OCI-LY7 (cell line): ENCODE measurements at regions not wholly inside any gene's neighbourhood (a gene's known extent, or its start where the extent isn't known, plus 50 kb on each side); places are given as distances from the start of the nearest gene placed in this dataset.

Experiments used
- BruUV-seq: library from RNA; stranded (reverse); fragments of 400-500 nt; replicated peaks from 2 replicates; lab custom pipeline; 2021; lab: Mats Ljungman, UMichigan
- CTCF ChIA-PET: fragments of 300-600 bp; sonication (Branson Sonifier 250); formaldehyde crosslinking; loops from one replicate; lab custom pipeline; 2022; ENCODE audit warnings: antibody characterized with exemption; ENCODE audit not compliant: unreplicated experiment; lab: Charles Lee
- POLR2A ChIA-PET: fragments of 300-600 bp; sonication (Branson Sonifier 250); formaldehyde crosslinking; loops from one replicate; lab custom pipeline; 2022; ENCODE audit warnings: antibody characterized with exemption; lab: Charles Lee
- DNase-seq: peaks from one replicate; pipeline ENCODE4 v3.0.0-alpha.2; 2015; ENCODE audit warnings: low spot score
- H2AFZ ChIP-seq: fragments of 200-600 bp; sonication (generic), shearing (Covaris generic); 2 replicates; pipeline ENCODE4 v1.6.1; 2014; ENCODE audit warnings: mild to moderate bottlenecking, antibody characterized with exemption, low read length, moderate library complexity
- H3K27ac ChIP-seq: fragments of 200-600 bp; sonication (generic); 2 replicates; pipeline ENCODE4 v1.5.1; 2014; ENCODE audit warnings: mixed run types, low read depth, mild to moderate bottlenecking, moderate library complexity, low read length, inconsistent platforms; ENCODE audit not compliant: poor library complexity, severe bottlenecking
- H3K36me3 ChIP-seq: fragments of 200-600 bp; sonication (generic); 2 replicates; pipeline ENCODE4 v1.6.1; 2014; ENCODE audit warnings: mild to moderate bottlenecking, antibody characterized with exemption, low read length, moderate library complexity, mixed read lengths; ENCODE audit not compliant: insufficient read depth
- H3K4me1 ChIP-seq: fragments of 200-600 bp; sonication (generic); 2 replicates; pipeline ENCODE4 v1.5.1; 2014; ENCODE audit warnings: mild to moderate bottlenecking, low read length; ENCODE audit not compliant: insufficient read depth, poor library complexity, severe bottlenecking
- H3K4me2 ChIP-seq: fragments of 200-600 bp; sonication (generic); 2 replicates; pipeline ENCODE4 v1.6.1; 2014; ENCODE audit warnings: mild to moderate bottlenecking, low read length
- H3K4me3 ChIP-seq: fragments of 200-600 bp; sonication (generic); 2 replicates; pipeline ENCODE4 v1.5.1; 2014; ENCODE audit warnings: mild to moderate bottlenecking, low read depth, low read length; ENCODE audit not compliant: poor library complexity, severe bottlenecking
- H3K79me2 ChIP-seq: fragments of 200-600 bp; sonication (generic); 2 replicates; pipeline ENCODE4 v1.6.1; 2016; ENCODE audit warnings: low read depth, mild to moderate bottlenecking, low read length, moderate library complexity, mixed read lengths; ENCODE audit not compliant: insufficient read depth
- H3K9me2 ChIP-seq: fragments of 200-600 bp; sonication (generic); 2 replicates; pipeline ENCODE4 v1.6.1; 2016; ENCODE audit warnings: mild to moderate bottlenecking, low read length, mixed read lengths; ENCODE audit not compliant: insufficient read depth
- H3K9me3 ChIP-seq: fragments of 200-600 bp; sonication (generic); 2 replicates; pipeline ENCODE4 v1.6.1; 2014; ENCODE audit warnings: mild to moderate bottlenecking, mixed run types, low read length, mixed read lengths
- H4K20me1 ChIP-seq: fragments of 200-600 bp; sonication (generic); 2 replicates; pipeline ENCODE4 v1.6.1; 2014; ENCODE audit warnings: mild to moderate bottlenecking, antibody characterized with exemption, low read length, moderate library complexity, mixed read lengths; ENCODE audit not compliant: insufficient read depth
- CTCF ChIP-seq: fragments of 200-600 bp; sonication (generic); conservative IDR thresholded peaks from 2 replicates; pipeline ENCODE4 v1.5.1; 2014; ENCODE audit warnings: mild to moderate bottlenecking, antibody characterized with exemption, low read length, moderate library complexity, mixed read lengths
- EZH2phosphoT487 ChIP-seq: fragments of 200-600 bp; sonication (generic); IDR thresholded peaks from 2 replicates; pipeline ENCODE4 v1.6.1; 2018; ENCODE audit warnings: low read depth, borderline replicate concordance, mild to moderate bottlenecking, mixed run types, antibody characterized with exemption, low read length, moderate library complexity, mixed read lengths
- intact Hi-C: fragments of 100-400 bp; cut with micrococcal nuclease; formaldehyde crosslinking; loops from one replicate; pipeline ENCODE4 v1.10.0; 2022; ENCODE audit not compliant: unreplicated experiment

- Histone ChIP-seq H2AFZ (no peak overlapping the region), H3K4me1 (no peaks in the 10 kb centered on the region), H3K79me2 (no peaks in the 10 kb centered on the region), H4K20me1 (no peaks in the 10 kb centered on the region), H3K4me2 (no peak overlapping the region), H3K9me3 (no peaks in the 10 kb centered on the region), H3K9me2 (no peaks in the 10 kb centered on the region), H3K4me3 (no peak overlapping the region), H3K36me3 (no peaks in the 10 kb centered on the region), H3K27ac (no peak overlapping the region)
- no peak for DNase-seq
- intact Hi-C loops: no loop called here
- TF ChIP-seq CTCF (no peak), EZH2phosphoT487 (no peak)
- ChIA-PET CTCF (no interaction called here), POLR2A (no interaction called here)
- BruUV-seq: no TSS peak
These were observed 164.1 kb downstream of the MYCN start for GRCh38 chr2:16104315-16104948.

- Histone ChIP-seq H4K20me1 (no peaks in the 10 kb centered on the region), H3K27ac (no peak overlapping the region), H3K9me2 (no peaks in the 10 kb centered on the region), H2AFZ (no peak overlapping the region), H3K4me2 (no peak overlapping the region), H3K9me3 (no peaks in the 10 kb centered on the region), H3K4me1 (no peaks in the 10 kb centered on the region), H3K79me2 (no peaks in the 10 kb centered on the region), H3K4me3 (no peak overlapping the region), H3K36me3 (no peaks in the 10 kb centered on the region)
- BruUV-seq: no TSS peak
- no peak for DNase-seq
- POLR2A ChIA-PET: interaction anchor here (0.7 kb wide), 1 partner anchor 654 kb away, joined by 5 read pairs; no protein-coding TSS in a partner anchor
- intact Hi-C loops: no loop called here
- no peak for TF ChIP-seq EZH2phosphoT487
- CTCF ChIA-PET: no interaction called here
These were observed 163.4 kb downstream of the MYCN start for GRCh38 chr2:16103614-16104314.

GRCh38 chr2:16102976-16103380, 162.6 kb downstream of the MYCN start:
- no peak overlapping the region for H3K27ac ChIP-seq
- no peaks in the 10 kb centered on the region for H3K36me3 ChIP-seq
- DNase-seq: no peak
- no peaks in the 10 kb centered on the region for H3K79me2 ChIP-seq
- intact Hi-C loops: no loop called here
- ChIA-PET POLR2A (interaction anchor here (0.7 kb wide), 1 partner anchor 655 kb away, joined by 5 read pairs; no protein-coding TSS in a partner anchor), CTCF (no interaction called here)
- no peaks in the 10 kb centered on the region for H3K9me2 ChIP-seq
- BruUV-seq: no TSS peak
- H2AFZ ChIP-seq: no peak overlapping the region
- TF ChIP-seq EZH2phosphoT487: no peak
- no peak for TF ChIP-seq CTCF
- H3K4me3 ChIP-seq: no peak overlapping the region
- no peaks in the 10 kb centered on the region for H3K9me3 ChIP-seq
- no peaks in the 10 kb centered on the region for H4K20me1 ChIP-seq
- no peaks in the 10 kb centered on the region for H3K4me1 ChIP-seq
- no peak overlapping the region for H3K4me2 ChIP-seq
